WTC11 (cell line): ENCODE measurements at regions not wholly inside any gene's neighbourhood (a gene's known extent, or its start where the extent isn't known, plus 50 kb on each side); places are given as distances from the start of the nearest gene placed in this dataset.

Experiments used
- CTCF ChIP-seq: fragments of 200-600 bp; IDR thresholded peaks from 2 replicates; pipeline ENCODE4 v1.8.0; 2022; ENCODE audit warnings: antibody characterized with exemption
- E2F1 ChIP-seq: sonication (generic); formaldehyde crosslinking; IDR thresholded peaks from 2 replicates; pipeline ENCODE4 v1.8.0; 2022; ENCODE audit warnings: mild to moderate bottlenecking, missing genetic modification reagents
- ELF4 ChIP-seq: sonication (generic); formaldehyde crosslinking; IDR thresholded peaks from 2 replicates; pipeline ENCODE4 v1.8.1; 2022; ENCODE audit warnings: low read depth, mild to moderate bottlenecking, moderate library complexity, missing genetic modification reagents
- FOXJ3 ChIP-seq: sonication (generic); formaldehyde crosslinking; IDR thresholded peaks from 2 replicates; pipeline ENCODE4 v1.9.0; 2021; ENCODE audit warnings: missing genetic modification reagents, mild to moderate bottlenecking, borderline replicate concordance
- GABPB1 ChIP-seq: sonication (generic); formaldehyde crosslinking; IDR thresholded peaks from 2 replicates; pipeline ENCODE4 v1.8.1; 2023; ENCODE audit warnings: mild to moderate bottlenecking, missing genetic modification reagents
- IRF2 ChIP-seq: sonication (generic); formaldehyde crosslinking; IDR thresholded peaks from 2 replicates; pipeline ENCODE4 v1.8.0; 2022; ENCODE audit warnings: low read depth, missing genetic modification reagents, borderline replicate concordance
- KAT7 ChIP-seq: sonication (generic); formaldehyde crosslinking; IDR thresholded peaks from 2 replicates; pipeline ENCODE4 v1.8.1; 2023; ENCODE audit warnings: missing genetic modification reagents, mild to moderate bottlenecking, borderline replicate concordance
- SP1 ChIP-seq: sonication (generic); formaldehyde crosslinking; conservative IDR thresholded peaks from 2 replicates; pipeline ENCODE4 v1.8.1; 2022; ENCODE audit warnings: missing genetic modification reagents
- TCF7 ChIP-seq: sonication (generic); formaldehyde crosslinking; IDR thresholded peaks from 2 replicates; pipeline ENCODE4 v1.8.0; 2022; ENCODE audit warnings: mild to moderate bottlenecking, low read depth, missing genetic modification reagents, moderate library complexity
- ZNF121 ChIP-seq: sonication (generic); formaldehyde crosslinking; IDR thresholded peaks from 2 replicates; pipeline ENCODE4 v1.8.0; 2023; ENCODE audit warnings: missing genetic modification reagents
- TF ChIP-seq, protein P1 (sequence below): sonication (generic); formaldehyde crosslinking; IDR thresholded peaks from 2 replicates; pipeline ENCODE4 v1.8.1; 2023; ENCODE audit warnings: mild to moderate bottlenecking, moderate library complexity, missing genetic modification reagents
- TF ChIP-seq, protein P2 (sequence below): sonication (generic); formaldehyde crosslinking; IDR thresholded peaks from 2 replicates; pipeline ENCODE4 v1.8.1; 2022; ENCODE audit warnings: low read depth, missing genetic modification reagents, borderline replicate concordance

- TF ChIP-seq CTCF, result no peak
- no peak for TF ChIP-seq IRF2 (CRISPR knock-in tag)
- TF ChIP-seq, protein P1, sequence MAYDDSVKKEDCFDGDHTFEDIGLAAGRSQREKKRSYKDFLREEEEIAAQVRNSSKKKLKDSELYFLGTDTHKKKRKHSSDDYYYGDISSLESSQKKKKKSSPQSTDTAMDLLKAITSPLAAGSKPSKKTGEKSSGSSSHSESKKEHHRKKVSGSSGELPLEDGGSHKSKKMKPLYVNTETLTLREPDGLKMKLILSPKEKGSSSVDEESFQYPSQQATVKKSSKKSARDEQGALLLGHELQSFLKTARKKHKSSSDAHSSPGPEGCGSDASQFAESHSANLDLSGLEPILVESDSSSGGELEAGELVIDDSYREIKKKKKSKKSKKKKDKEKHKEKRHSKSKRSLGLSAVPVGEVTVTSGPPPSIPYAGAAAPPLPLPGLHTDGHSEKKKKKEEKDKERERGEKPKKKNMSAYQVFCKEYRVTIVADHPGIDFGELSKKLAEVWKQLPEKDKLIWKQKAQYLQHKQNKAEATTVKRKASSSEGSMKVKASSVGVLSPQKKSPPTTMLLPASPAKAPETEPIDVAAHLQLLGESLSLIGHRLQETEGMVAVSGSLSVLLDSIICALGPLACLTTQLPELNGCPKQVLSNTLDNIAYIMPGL (CRISPR knock-in tag), result no peak
- no peak for TF ChIP-seq GABPB1
- no peak for TF ChIP-seq TCF7
- TF ChIP-seq ZNF121 (CRISPR knock-in tag), result no peak
- TF ChIP-seq, protein P2, sequence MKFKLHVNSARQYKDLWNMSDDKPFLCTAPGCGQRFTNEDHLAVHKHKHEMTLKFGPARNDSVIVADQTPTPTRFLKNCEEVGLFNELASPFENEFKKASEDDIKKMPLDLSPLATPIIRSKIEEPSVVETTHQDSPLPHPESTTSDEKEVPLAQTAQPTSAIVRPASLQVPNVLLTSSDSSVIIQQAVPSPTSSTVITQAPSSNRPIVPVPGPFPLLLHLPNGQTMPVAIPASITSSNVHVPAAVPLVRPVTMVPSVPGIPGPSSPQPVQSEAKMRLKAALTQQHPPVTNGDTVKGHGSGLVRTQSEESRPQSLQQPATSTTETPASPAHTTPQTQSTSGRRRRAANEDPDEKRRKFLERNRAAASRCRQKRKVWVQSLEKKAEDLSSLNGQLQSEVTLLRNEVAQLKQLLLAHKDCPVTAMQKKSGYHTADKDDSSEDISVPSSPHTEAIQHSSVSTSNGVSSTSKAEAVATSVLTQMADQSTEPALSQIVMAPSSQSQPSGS (CRISPR knock-in tag), result no peak
- no peak for TF ChIP-seq KAT7
- no peak for TF ChIP-seq SP1
- TF ChIP-seq FOXJ3 (CRISPR knock-in tag), result no peak
- no peak for TF ChIP-seq E2F1 (CRISPR knock-in tag)
- no peak for TF ChIP-seq ELF4 (CRISPR knock-in tag)
Observed at GRCh38 chr20:23139524-23139923, 53.4 kb upstream of the CD93 start.
